GM18511 (cell line): ENCODE measurements at regions not wholly inside any gene's neighbourhood (a gene's known extent, or its start where the extent isn't known, plus 50 kb on each side); places are given as distances from the start of the nearest gene placed in this dataset.

Source experiments
- ATAC-seq: cut with Tn5 transposase; IDR thresholded peaks from one replicate; pipeline ENCODE4 v1.9.1; 2021; ENCODE audit warnings: mild to moderate bottlenecking, moderate library complexity; ENCODE audit not compliant: unreplicated experiment

- ATAC-seq = no peak
Measured at GRCh38 chr18:24663026-24663425, 202.6 kb downstream of the HRH4 start.

- ATAC-seq = no peak
Measured at GRCh38 chr18:24669015-24669414, 208.6 kb downstream of the HRH4 start.

- no peak for ATAC-seq
Measured at GRCh38 chr18:24669502-24669901, 209.1 kb downstream of the HRH4 start.

GRCh38 chr18:24672165-24672941 lies 211.9 kb downstream of the HRH4 start:
- ATAC-seq = no peak

GRCh38 chr18:24674200-24674599 lies 213.8 kb downstream of the HRH4 start:
- ATAC-seq = no peak

DNA sequence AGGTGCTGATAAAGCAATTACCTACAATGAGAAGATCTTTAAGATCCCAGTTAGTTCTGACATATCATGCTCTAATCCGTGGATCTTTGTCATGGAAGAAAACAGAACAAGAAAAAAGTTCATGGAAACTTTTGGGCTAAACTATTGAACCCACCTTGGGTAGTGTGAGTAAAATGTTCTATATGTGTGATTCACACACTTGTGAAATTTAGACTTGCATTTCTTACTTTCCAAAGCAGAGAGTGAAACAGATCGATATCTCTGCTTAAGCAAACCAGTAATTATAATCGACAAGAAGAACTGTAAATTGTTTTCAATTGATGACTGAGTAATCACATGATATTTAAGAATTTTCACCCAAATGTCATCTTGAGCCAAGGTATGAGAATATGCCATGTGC lies 214.2 kb downstream of the HRH4 start:
- no peak for ATAC-seq

- no peak for ATAC-seq
Measured at GRCh38 chr18:24677011-24677410, 216.6 kb downstream of the HRH4 start.

DNA sequence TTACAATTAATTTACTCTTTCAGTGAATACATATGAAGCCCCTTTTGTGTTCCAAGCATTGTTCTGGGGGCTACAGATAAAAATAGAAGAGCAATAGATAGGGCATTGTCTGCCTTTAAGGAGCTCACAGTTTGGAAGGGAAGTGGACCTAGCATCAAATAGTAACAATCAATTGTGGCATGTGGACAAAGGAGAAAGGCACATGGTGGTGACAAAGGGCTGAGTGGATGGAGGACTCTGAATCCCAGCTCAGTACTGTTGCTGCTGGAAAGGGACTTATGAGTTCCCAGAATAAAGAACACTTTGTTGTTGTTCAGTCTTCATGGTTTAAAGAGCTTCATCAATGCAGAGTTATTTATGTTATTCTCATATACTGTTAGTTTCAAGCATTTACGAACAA lies 217.7 kb downstream of the HRH4 start:
- no peak for ATAC-seq

DNA sequence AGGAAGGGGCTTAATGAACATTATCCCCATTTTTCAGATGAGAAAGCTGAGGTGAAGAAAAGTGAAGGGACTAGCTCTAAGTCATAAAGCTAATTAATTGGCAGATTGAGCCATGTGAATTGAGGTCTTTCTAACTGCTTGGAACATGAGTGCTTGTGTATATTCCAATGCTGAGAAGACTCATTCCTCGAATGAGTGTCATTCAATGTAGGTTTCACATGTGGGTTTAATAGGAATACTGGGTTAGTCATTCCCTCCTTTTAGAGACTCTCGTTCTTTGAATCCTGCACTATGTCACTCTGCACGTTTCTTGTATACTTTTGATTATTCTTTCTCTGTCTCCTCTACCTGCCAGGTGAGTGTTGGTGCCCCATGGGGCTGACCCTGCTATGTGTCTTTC lies 218.2 kb downstream of the HRH4 start:
- no peak for ATAC-seq

DNA sequence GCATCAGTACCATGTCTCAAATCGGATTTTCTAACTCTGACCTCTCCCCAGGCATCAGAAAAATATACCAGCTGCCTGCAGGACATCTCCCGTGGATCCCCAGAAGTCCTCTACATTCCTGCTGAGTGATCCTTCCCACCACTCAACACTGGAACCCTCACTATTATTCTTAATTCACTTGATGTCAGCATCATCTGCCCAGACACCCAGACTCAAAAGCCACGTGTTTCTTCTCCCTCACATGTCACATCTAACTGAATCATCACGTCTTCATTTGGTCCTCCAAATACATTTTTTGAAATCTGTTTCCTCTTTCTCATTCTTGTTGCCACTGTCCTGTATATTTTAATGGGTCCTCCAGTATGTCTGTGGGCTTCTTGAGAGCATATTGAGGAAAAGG lies 218.6 kb downstream of the HRH4 start:
- no peak for ATAC-seq

DNA sequence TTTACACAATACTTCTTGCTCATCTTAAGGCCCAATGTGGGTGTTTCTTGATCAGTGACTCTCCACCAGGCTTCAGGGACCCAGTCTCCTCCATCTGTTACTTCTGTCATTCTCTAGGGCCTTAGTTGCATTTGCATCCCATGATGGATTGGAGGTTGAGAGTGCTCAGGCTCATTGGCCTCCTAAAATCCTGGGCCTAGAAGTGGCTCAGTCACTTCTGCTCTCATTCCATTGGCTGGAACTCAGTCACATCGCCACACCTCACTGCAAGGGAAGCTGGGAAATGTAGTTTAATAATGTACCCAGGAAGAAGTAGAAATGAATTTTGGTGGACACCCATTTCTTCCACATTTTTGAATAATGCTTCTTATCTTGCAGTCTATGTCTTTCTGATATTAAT lies 223.5 kb downstream of the HRH4 start:
- no peak for ATAC-seq

DNA sequence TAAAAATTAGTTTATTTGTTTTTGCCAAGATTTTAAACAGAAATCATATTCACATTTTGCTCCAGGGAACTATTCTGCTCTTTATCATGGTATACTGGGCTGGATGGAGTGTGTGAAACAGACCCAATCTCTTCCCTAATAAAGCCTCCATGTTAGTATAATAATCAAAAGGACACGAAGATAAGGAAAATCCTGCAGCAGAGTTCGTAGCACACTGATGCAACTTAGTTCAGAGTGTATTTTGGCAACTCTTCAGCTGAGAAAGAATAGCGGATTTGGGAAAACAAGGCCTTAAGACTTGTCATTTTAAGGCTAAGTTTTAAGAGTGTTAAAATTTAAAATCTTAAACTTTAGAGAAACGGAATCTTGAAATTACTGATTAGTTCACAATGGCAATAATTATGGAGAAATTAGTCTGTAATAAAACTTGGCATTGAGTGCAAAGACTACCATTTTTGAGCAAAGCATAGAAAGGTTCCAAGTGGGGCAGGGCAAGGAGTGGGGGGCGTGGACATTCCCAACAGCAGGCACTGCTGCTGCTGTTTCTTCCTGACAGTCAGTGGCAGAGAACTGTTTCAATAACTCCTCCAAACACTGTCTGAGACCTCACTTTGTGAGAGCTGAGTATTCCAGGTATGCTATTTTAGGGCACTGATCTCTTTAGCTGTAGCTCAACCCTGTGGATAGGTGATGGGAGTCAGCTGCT lies 225.0 kb downstream of the HRH4 start:
- no peak for ATAC-seq

- ATAC-seq = no peak
Measured at GRCh38 chr18:24695168-24695567, 234.7 kb downstream of the HRH4 start.

GRCh38 chr18:24702001-24702515 lies 241.6 kb downstream of the HRH4 start:
- ATAC-seq = no peak

GRCh38 chr18:24703316-24703715 lies 242.9 kb downstream of the HRH4 start:
- ATAC-seq = no peak

GRCh38 chr18:24704946-24705630 lies 244.7 kb downstream of the HRH4 start:
- ATAC-seq = no peak

DNA sequence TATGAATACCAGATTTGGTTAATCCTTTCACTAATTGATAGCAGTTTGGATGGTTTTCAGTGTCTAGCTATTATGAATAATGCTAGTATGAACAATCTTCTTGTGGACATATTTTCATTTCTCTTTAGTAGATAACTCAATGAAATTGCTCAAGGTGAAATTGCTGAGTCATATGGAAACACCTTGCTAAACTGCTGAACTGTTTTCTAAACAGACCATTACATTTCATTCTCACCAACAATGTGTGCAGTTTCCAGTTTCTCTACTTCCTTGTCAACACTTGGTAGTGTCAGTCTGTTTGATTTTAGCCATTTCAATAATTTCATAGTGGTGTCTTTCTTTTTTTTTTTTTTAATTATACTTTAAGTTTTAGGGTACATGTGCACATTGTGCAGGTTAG lies 250.0 kb downstream of the HRH4 start:
- no peak for ATAC-seq

DNA sequence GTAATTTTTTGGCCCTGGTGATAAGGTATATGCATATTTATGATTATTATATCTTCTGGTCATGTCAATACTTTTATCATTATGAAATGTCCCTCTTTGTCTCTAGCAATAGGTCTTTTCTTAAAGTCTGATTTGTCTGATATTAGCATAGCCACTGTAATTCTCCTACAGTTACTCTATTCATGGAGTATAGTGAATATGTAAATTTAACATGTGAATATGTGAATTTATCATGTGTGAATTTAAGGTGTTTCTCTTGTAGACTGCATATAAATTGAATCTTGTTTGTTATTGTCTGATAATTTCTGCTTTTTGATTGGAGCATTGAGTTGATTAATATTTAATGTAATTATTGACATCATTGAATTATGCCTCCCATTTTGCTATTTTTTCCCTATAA lies 259.4 kb downstream of the HRH4 start:
- ATAC-seq = no peak

DNA sequence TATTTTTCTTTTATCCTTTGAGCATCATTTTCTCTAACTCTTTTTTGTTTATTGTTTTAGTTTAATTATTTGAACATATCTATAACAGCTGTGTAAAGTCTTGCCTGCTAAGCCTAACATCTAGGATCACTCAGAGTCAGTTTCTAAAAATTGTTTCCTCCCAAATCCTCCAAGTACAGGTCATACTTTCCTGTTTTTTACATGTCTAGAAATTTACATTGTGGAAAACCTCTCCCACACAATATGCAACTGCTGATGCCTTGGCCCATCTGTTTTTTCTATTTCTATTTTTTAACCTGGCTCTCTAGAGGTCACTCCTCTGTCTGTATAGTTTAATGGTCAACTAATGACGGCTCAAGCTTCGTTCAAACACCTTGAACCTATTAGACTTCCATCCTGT lies 261.0 kb downstream of the HRH4 start:
- no peak for ATAC-seq

- ATAC-seq = no peak
Measured at GRCh38 chr18:24725644-24726415, 265.4 kb downstream of the HRH4 start.
